RWPE2 (cell line): ENCODE measurements at regions not wholly inside any gene's neighbourhood (a gene's known extent, or its start where the extent isn't known, plus 50 kb on each side); places are given as distances from the start of the nearest gene placed in this dataset.
"Not testable (repeated sequence)": the region's sequence is repeated elsewhere in the genome, so short reads cannot be mapped to it uniquely, and the experiment has no call there.

Source experiments
- ATAC-seq: fragments of 200-7000 bp; cut with Tn5 transposase; 3 replicates; pipeline ENCODE4 v1.9.1; 2021; ENCODE audit warnings: low read depth
- DNase-seq: peaks from one replicate; pipeline ENCODE4 v3.0.0-alpha.2; 2020; ENCODE audit warnings: low spot score
- H3K27ac ChIP-seq: fragments of 450-650 bp; 2 replicates; pipeline ENCODE4 v1.5.1; 2017; ENCODE audit warnings: mild to moderate bottlenecking; ENCODE audit not compliant: poor library complexity, severe bottlenecking
- H3K27me3 ChIP-seq: fragments of 250-450 bp; sonication (Bioruptor Pico); 2 replicates; pipeline ENCODE4 v1.5.1; 2021; ENCODE audit warnings: mild to moderate bottlenecking, moderate library complexity; ENCODE audit not compliant: insufficient read depth, poor library complexity, severe bottlenecking
- H3K36me3 ChIP-seq: fragments of 250-450 bp; sonication (Bioruptor Pico); 2 replicates; pipeline ENCODE4 v1.5.1; 2020; ENCODE audit warnings: low read depth, mild to moderate bottlenecking, moderate library complexity
- H3K4me1 ChIP-seq: fragments of 250-450 bp; sonication (Bioruptor Pico); 2 replicates; pipeline ENCODE4 v1.5.1; 2021; ENCODE audit warnings: mild to moderate bottlenecking, moderate library complexity; ENCODE audit not compliant: insufficient read depth, poor library complexity, severe bottlenecking
- H3K4me3 ChIP-seq: fragments of 250-450 bp; sonication (Bioruptor Pico); 2 replicates; pipeline ENCODE4 v1.5.1; 2021; ENCODE audit warnings: mild to moderate bottlenecking, moderate library complexity; ENCODE audit not compliant: severe bottlenecking
- H3K9me3 ChIP-seq: fragments of 250-450 bp; sonication (Bioruptor Pico); 2 replicates; pipeline ENCODE4 v1.5.1; 2021; ENCODE audit warnings: mild to moderate bottlenecking, moderate library complexity; ENCODE audit not compliant: severe bottlenecking
- TF ChIP-seq, protein P1 (sequence below): fragments of 450-650 bp; IDR thresholded peaks from one replicate; pipeline ENCODE4 v1.5.1; 2017; ENCODE audit warnings: mild to moderate bottlenecking, moderate library complexity; ENCODE audit not compliant: poor library complexity, severe bottlenecking

DNA sequence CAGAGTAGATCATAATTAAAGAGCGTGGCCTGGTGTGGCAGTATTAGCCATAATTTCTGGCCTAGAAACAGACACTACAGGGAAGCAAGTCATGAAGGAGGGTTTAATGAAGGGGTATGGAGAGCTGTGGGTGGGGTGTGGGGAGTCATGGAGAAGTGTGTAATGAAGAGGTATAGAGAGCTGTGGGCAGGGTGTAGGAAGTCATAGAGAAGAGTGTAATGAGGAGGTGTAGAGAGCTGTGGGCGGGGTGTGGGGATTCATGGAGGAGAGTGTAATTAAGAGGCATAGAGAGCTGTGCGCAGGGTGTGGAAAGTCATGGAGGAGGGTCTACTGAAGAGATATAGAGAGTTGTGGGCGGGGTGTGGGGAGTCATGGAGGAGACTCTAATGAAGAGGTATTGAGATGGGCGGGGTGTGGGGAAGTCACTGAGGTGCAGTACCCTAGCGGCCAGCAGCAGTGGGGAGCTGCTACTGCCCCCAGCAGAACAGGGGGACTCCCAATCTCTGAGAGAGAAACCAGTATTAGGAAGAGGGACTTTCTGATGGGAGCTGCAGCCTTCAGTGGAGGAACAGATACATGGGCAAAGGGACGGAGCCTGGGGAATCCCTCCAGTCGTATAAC is 145.4 kb upstream of the FOXA2 start:
- Histone ChIP-seq H3K36me3 (no peaks in the 10 kb centered on the region), H3K27ac (no peak overlapping the region), H3K4me1 (peaks cover 15% of the 10 kb centered on the region), H3K4me3 (no peak overlapping the region), H3K27me3 (no peaks in the 10 kb centered on the region), H3K9me3 (no peaks in the 10 kb centered on the region)
- TF ChIP-seq, protein P1, sequence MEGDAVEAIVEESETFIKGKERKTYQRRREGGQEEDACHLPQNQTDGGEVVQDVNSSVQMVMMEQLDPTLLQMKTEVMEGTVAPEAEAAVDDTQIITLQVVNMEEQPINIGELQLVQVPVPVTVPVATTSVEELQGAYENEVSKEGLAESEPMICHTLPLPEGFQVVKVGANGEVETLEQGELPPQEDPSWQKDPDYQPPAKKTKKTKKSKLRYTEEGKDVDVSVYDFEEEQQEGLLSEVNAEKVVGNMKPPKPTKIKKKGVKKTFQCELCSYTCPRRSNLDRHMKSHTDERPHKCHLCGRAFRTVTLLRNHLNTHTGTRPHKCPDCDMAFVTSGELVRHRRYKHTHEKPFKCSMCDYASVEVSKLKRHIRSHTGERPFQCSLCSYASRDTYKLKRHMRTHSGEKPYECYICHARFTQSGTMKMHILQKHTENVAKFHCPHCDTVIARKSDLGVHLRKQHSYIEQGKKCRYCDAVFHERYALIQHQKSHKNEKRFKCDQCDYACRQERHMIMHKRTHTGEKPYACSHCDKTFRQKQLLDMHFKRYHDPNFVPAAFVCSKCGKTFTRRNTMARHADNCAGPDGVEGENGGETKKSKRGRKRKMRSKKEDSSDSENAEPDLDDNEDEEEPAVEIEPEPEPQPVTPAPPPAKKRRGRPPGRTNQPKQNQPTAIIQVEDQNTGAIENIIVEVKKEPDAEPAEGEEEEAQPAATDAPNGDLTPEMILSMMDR = no peak
- no peak for DNase-seq
- ATAC-seq = no peak

DNA sequence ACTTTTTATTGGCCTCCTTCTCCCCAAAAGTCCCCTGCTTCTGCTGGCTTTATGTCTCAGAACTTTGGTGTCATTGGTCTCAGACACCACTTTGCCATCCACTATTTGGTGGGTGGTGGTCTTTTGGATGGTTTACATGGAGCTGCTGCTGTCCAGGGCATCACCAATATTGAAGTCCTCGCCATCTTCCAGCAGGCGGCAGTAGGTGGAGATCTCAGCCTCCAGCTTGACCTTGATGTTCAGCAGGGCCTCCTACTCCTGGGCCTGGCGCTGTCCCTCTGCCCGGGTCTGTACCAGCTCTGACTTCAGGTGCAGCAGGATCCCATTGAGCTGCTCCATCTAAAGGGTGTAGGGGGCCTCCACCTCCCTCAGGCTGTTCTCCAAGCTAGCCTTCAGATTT is 148.4 kb upstream of the FOXA2 start:
- no peak for DNase-seq

DNA sequence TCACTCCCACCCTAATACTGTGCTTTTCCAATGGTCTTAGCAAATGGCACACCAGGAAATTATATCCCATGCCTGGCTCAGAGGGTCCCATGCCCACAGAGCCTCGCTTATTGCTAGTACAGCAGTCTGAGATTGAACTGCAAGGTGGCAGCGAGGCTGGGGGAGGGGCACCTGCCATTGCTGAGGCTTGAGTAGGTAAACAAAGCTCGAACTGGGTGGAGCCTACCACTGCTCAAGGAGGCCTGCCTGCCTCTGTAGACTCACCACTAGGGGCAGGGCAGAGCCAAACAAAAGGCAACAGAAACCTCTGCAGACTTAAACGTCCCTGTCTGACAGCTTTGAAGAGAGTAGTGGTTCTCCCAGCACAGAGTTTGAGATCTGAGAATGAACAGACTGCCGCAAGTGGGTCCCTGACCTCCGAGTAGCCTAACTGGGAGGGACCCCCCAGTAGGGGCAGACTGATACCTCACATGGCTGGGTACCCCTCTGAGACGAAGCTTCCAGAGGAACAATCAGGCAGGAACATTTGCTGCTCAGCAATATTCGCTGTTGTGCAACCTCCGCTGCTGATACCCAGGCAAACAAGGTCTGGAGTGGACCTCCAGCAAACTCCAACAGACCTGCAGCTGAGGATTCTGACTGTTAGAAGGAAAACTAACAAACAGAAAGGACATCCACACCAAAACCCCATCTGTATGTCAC is 150.7 kb upstream of the FOXA2 start:
- TF ChIP-seq, protein P1 = peak; percentile 37
- not testable (repeated sequence) for DNase-seq, H3K9me3 ChIP-seq, ATAC-seq, H3K4me1 ChIP-seq, H3K27me3 ChIP-seq, H3K4me3 ChIP-seq, H3K36me3 ChIP-seq, H3K27ac ChIP-seq

More for the DNA sequence above, 148.4 kb upstream of the FOXA2 start:
- TF ChIP-seq, protein P1 = no peak
- Histone ChIP-seq H3K4me3 (no peak overlapping the region), H3K36me3 (no peaks in the 10 kb centered on the region), H3K27ac (no peak overlapping the region), H3K9me3 (no peaks in the 10 kb centered on the region), H3K27me3 (no peaks in the 10 kb centered on the region), H3K4me1 (peaks cover 6% of the 10 kb centered on the region)
- ATAC-seq = no peak

DNA sequence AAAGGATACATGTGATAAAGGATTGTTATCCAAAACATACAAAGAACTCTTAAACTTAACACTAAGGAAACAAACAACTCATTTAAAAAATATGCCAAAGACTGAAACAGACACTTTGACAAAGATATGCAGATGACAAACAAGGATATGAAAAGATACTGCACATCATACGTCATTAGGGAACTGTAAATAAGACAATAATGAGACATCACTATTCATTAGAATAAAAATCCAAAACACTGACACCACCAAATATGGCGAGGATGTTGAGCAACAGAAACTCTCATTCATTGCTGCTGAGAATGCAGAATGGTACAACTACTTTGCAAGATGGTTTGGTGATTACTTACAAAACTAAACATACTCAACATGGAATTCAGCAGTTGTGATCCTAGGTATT is 156.5 kb upstream of the FOXA2 start:
- Histone ChIP-seq H3K27ac (no peak overlapping the region), H3K9me3 (no peaks in the 10 kb centered on the region), H3K4me3 (no peak overlapping the region), H3K27me3 (no peaks in the 10 kb centered on the region), H3K4me1 (peaks cover 25% of the 10 kb centered on the region), H3K36me3 (no peaks in the 10 kb centered on the region)
- TF ChIP-seq, protein P1 = no peak
- ATAC-seq = no peak
- no peak for DNase-seq
